ENCODE measurements at regions not wholly inside any gene's neighbourhood (a gene's known extent, or its start where the extent isn't known, plus 50 kb on each side); places are given as distances from the start of the nearest gene placed in this dataset.

GRCh38 chr18:45253973-45254708 lies 361.1 kb upstream of the SLC14A2 start:
- no peak for TF ChIP-seq CTCF (IDR thresholded peaks at IDR 0.05; ENCODE audit: low read depth, low read length)
- no peak overlapping the region for H3K27ac ChIP-seq

GRCh38 chr18:45254709-45255082 lies 360.6 kb upstream of the SLC14A2 start:
- peaks cover 88% of the 10 kb centered on the region for H3K27me3 ChIP-seq (ENCODE audit: insufficient read depth, low read depth, severe bottlenecking)
- H3K9me3 ChIP-seq (ENCODE audit: severe bottlenecking) = no peaks in the 10 kb centered on the region
- H3K27ac ChIP-seq = no peak overlapping the region
- no peak overlapping the region for H3K4me3 ChIP-seq (ENCODE audit: low read depth, low read length)
- no peak for TF ChIP-seq CTCF (IDR thresholded peaks at IDR 0.05; ENCODE audit: low read depth, low read length)
- no peaks in the 10 kb centered on the region for H3K36me3 ChIP-seq
- DNase-seq = no peak

More at GRCh38 chr18:45253973-45254708, 361.1 kb upstream of the SLC14A2 start:
- Histone ChIP-seq H3K9me3 (ENCODE audit: severe bottlenecking) (no peaks in the 10 kb centered on the region), H3K27me3 (ENCODE audit: insufficient read depth, low read depth, severe bottlenecking) (peaks cover 86% of the 10 kb centered on the region), H3K36me3 (no peaks in the 10 kb centered on the region), H3K4me3 (ENCODE audit: low read depth, low read length) (no peak overlapping the region)
- DNase-seq = no peak

- Histone ChIP-seq H3K27me3 (ENCODE audit: insufficient read depth, low read depth, severe bottlenecking) (peaks cover 88% of the 10 kb centered on the region), H3K27ac (no peak overlapping the region), H3K36me3 (no peaks in the 10 kb centered on the region), H3K4me3 (ENCODE audit: low read depth, low read length) (no peak overlapping the region), H3K9me3 (ENCODE audit: severe bottlenecking) (no peaks in the 10 kb centered on the region)
- TF ChIP-seq CTCF (IDR thresholded peaks at IDR 0.05; ENCODE audit: low read depth, low read length) = no peak
- DNase-seq = no peak
Observed at GRCh38 chr18:45255197-45255890, 359.9 kb upstream of the SLC14A2 start.

- Histone ChIP-seq H3K27me3 (ENCODE audit: insufficient read depth, low read depth, severe bottlenecking) (peaks cover 80% of the 10 kb centered on the region), H3K36me3 (no peaks in the 10 kb centered on the region), H3K9me3 (ENCODE audit: severe bottlenecking) (no peaks in the 10 kb centered on the region), H3K27ac (no peak overlapping the region), H3K4me3 (ENCODE audit: low read depth, low read length) (no peak overlapping the region)
- no peak for TF ChIP-seq CTCF (IDR thresholded peaks at IDR 0.05; ENCODE audit: low read depth, low read length)
- no peak for DNase-seq
Observed at GRCh38 chr18:45260125-45260524, 355.2 kb upstream of the SLC14A2 start.

- DNase-seq = no peak
- Histone ChIP-seq H3K36me3 (no peaks in the 10 kb centered on the region), H3K27me3 (ENCODE audit: insufficient read depth, low read depth, severe bottlenecking) (peaks cover 89% of the 10 kb centered on the region), H3K9me3 (ENCODE audit: severe bottlenecking) (no peaks in the 10 kb centered on the region), H3K4me3 (ENCODE audit: low read depth, low read length) (no peak overlapping the region), H3K27ac (no peak overlapping the region)
- no peak for TF ChIP-seq CTCF (IDR thresholded peaks at IDR 0.05; ENCODE audit: low read depth, low read length)
Observed at GRCh38 chr18:45266023-45266422, 349.3 kb upstream of the SLC14A2 start.

Data from WERI-Rb-1 (cell line).